ENCODE measurements at regions not wholly inside any gene's neighbourhood (a gene's known extent, or its start where the extent isn't known, plus 50 kb on each side); places are given as distances from the start of the nearest gene placed in this dataset.
A peak's percentile ranks its signal among the peaks of the same experiment; 100 is the strongest.

DNA sequence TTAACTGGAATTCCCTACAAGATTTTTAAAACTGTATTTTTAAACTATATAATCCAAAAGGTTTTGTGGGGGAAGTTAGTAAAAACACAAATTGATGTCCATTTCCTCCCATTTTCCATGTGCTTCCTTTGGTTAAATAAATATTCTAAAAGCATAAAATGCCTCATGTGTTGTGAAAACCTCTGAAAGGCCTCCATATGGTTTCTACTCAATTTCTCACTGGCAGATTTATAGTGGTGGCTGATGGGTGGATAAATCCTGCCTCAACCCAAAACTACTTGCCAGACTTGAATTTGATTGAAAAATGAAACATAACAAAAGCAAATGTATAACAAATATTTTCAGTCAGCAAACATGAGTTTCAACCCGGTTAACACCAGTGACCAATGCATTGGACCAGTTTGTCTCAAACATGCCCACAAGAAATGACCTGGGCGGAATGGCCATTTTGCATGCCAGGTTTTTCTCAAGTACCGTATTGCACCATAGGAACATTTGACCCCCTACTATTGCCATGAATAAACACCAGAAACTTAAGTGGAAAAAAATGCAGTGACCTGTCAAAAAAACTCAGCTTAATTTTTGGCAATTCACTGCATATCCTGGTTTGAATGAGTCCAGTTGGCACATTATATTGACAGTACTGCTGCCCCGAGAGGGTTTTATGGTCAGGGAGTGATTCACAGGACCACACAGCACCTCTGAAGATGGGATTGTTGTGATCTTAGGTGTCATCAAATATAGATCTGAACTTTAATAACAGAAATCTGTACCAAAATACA lies 454.6 kb upstream of the ANKRD30A start:
- WGBS, 2 donors: 78 to 84% methylated on average over 4 of the region's 4 CpGs
- Histone ChIP-seq H3K9me3 (no peaks in the 10 kb centered on the region), H3K4me1 (peaks cover 0 to 18% (median 9%) of the 10 kb centered on the region in 4 donors), H3K27ac (peak overlapping the region in 2 of 4 donors; percentile 25 to 51), H3K4me3 (no peak overlapping the region), H3K27me3 (no peaks in the 10 kb centered on the region), H3K36me3 (no peaks in the 10 kb centered on the region)
- TF ChIP-seq POLR2A (IDR thresholded peaks at IDR 0.05) (no peak), POLR2AphosphoS5 (IDR thresholded peaks at IDR 0.05) (no peak), EP300 (IDR thresholded peaks at IDR 0.05) (no peak)
- TF ChIP-seq, protein P1, sequence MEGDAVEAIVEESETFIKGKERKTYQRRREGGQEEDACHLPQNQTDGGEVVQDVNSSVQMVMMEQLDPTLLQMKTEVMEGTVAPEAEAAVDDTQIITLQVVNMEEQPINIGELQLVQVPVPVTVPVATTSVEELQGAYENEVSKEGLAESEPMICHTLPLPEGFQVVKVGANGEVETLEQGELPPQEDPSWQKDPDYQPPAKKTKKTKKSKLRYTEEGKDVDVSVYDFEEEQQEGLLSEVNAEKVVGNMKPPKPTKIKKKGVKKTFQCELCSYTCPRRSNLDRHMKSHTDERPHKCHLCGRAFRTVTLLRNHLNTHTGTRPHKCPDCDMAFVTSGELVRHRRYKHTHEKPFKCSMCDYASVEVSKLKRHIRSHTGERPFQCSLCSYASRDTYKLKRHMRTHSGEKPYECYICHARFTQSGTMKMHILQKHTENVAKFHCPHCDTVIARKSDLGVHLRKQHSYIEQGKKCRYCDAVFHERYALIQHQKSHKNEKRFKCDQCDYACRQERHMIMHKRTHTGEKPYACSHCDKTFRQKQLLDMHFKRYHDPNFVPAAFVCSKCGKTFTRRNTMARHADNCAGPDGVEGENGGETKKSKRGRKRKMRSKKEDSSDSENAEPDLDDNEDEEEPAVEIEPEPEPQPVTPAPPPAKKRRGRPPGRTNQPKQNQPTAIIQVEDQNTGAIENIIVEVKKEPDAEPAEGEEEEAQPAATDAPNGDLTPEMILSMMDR (IDR thresholded peaks at IDR 0.05): no peak
- intact Hi-C loops (cut with DNase I): no loop called here
- no peak for DNase-seq

GRCh38 chr10:36669615-36670352 lies 455.6 kb upstream of the ANKRD30A start:
- intact Hi-C loops (cut with DNase I): no loop called here
- WGBS, 2 donors: 17 to 50% methylated on average over 2 of the region's 2 CpGs
- H3K27ac ChIP-seq: peak overlapping the region in 3 of 4 donors; percentile 2 to 51 (median 25)
- H3K27me3 ChIP-seq: no peaks in the 10 kb centered on the region
- TF ChIP-seq, protein P1 (IDR thresholded peaks at IDR 0.05): no peak
- TF ChIP-seq POLR2AphosphoS5 (IDR thresholded peaks at IDR 0.05) (no peak), POLR2A (IDR thresholded peaks at IDR 0.05) (no peak), EP300 (IDR thresholded peaks at IDR 0.05) (no peak)
- no peak for DNase-seq
- H3K4me3 ChIP-seq: no peak overlapping the region
- peaks cover 0 to 24% (median 9%) of the 10 kb centered on the region in 4 donors for H3K4me1 ChIP-seq
- H3K36me3 ChIP-seq: no peaks in the 10 kb centered on the region
- H3K9me3 ChIP-seq: no peaks in the 10 kb centered on the region

- no peak for DNase-seq
- H3K4me1 ChIP-seq: peaks cover 0 to 24% (median 9%) of the 10 kb centered on the region in 4 donors
- no peak overlapping the region for H3K27ac ChIP-seq
- H3K36me3 ChIP-seq: no peaks in the 10 kb centered on the region
- no peaks in the 10 kb centered on the region for H3K27me3 ChIP-seq
- intact Hi-C loops (cut with DNase I): no loop called here
- no peak overlapping the region for H3K4me3 ChIP-seq
- TF ChIP-seq POLR2A (IDR thresholded peaks at IDR 0.05) (no peak), EP300 (IDR thresholded peaks at IDR 0.05) (no peak)
- H3K9me3 ChIP-seq: peaks cover 0 to 8% (median 0%) of the 10 kb centered on the region in 4 donors
These were observed 458.9 kb upstream of the ANKRD30A start for GRCh38 chr10:36666451-36666850.

- WGBS, 2 donors: 76 to 83% methylated on average over 4 of the region's 4 CpGs
- Histone ChIP-seq H3K9me3 (peaks cover 0 to 8% (median 0%) of the 10 kb centered on the region in 4 donors), H3K4me3 (no peak overlapping the region), H3K27ac (no peak overlapping the region), H3K27me3 (no peaks in the 10 kb centered on the region), H3K4me1 (peaks cover 0 to 6% (median 0%) of the 10 kb centered on the region in 4 donors), H3K36me3 (no peaks in the 10 kb centered on the region)
- TF ChIP-seq, protein P1 (IDR thresholded peaks at IDR 0.05): no peak
- TF ChIP-seq POLR2A (IDR thresholded peaks at IDR 0.05): no peak
- no peak for TF ChIP-seq POLR2AphosphoS5 (IDR thresholded peaks at IDR 0.05)
- TF ChIP-seq EP300 (IDR thresholded peaks at IDR 0.05): no peak
- no peak for DNase-seq
- intact Hi-C loops (cut with DNase I): no loop called here
These were observed 462.8 kb upstream of the ANKRD30A start for GRCh38 chr10:36662571-36662970.

DNA sequence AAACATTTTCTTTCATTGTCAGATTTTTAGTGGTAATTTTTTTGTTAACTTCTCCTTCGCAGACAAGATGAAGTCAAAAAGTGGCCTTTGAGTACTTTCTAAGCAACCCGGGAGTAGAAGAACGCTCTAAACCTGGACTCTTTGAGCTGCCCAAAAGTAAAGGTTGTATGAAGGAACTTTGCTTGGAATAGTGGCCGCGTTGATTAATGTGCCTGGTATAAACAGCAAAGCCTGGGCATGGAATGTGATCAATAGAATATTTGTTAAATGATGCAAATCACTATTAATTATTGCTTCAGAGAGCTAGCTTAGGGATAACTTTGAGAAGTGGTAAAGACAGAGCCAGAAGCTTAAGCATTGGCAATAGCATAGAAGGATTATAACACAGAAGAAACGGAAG lies 475.1 kb upstream of the ANKRD30A start:
- intact Hi-C loops (cut with DNase I): no loop called here
- H3K4me3 ChIP-seq: no peak overlapping the region
- no peak for TF ChIP-seq EP300 (IDR thresholded peaks at IDR 0.05)
- TF ChIP-seq, protein P1 (IDR thresholded peaks at IDR 0.05): no peak
- no peak for TF ChIP-seq POLR2AphosphoS5 (IDR thresholded peaks at IDR 0.05)
- TF ChIP-seq POLR2A (IDR thresholded peaks at IDR 0.05): no peak
- H3K27me3 ChIP-seq: no peaks in the 10 kb centered on the region
- whole genome bisulfite sequencing, 2 donors: 90% methylated on average over 6 of the region's 6 CpGs
- H3K27ac ChIP-seq: no peak overlapping the region
- H3K36me3 ChIP-seq: no peaks in the 10 kb centered on the region
- H3K4me1 ChIP-seq: no peaks in the 10 kb centered on the region
- H3K9me3 ChIP-seq: peaks cover 0 to 5% (median 0%) of the 10 kb centered on the region in 4 donors
- no peak for DNase-seq
